Muscle of arm (tissue), 1 donor: ENCODE measurements at regions not wholly inside any gene's neighbourhood (a gene's known extent, or its start where the extent isn't known, plus 50 kb on each side); places are given as distances from the start of the nearest gene placed in this dataset.

ENCODE experiments used
- DNase-seq: peaks from one replicate; pipeline ENCODE4 v3.0.0-alpha.2; 2013

DNA sequence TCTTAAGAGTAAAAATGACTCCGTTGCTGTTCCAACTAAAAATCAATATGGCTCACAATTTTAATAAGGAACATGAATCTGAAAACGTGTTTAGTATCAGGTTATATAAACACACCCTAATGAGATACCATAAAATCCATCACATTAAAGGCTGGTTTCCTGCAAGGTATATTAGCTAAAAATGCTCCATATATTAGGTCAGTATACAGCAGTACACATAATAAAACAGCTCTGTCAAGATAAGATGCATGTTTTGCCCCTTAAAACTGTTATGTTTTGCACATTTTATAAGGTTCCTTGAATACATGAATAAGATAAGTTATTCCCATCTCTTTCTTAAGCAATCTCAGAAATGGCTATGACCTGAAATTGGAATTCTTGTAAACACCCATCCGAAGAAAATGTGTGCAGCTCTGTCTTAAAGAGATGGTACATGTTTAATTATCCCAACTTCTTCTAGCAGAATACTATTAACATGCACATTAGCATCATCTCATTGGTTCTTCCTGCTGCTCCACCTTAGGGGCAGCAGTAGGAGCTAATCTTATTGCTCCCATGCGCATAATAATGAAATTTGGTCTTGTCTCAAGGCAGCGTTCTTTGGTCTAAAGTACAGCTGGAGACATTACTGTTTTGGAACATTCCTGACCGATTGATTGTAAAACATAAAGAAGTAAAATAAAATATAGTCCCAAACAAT is 836.1 kb upstream of the FANCL start:
- DNase-seq = no peak

DNA sequence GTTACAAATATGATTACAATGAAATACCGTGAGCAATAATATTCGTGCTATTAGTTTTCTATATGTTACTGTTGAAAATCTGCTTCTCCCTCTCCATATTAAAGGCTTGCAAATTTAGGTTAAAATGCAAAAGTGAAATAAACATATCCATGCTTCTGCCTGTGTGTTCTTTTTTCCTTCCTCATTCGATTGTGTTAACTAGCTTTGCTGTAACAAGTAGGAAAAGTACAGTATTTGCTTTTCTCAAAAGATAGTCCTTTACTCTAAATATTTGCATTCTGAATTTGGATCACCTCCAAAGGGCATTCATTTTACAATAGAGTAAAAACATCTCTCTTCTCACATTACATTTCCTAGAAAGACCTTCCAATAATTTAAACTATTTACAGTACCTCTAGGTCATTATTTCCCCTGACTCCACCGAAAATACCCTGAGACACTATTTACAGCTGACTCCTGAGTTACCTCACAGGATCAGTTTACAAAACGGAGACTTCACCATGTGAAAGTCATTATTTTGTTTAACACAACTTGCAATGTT is 835.0 kb upstream of the FANCL start:
- peak; percentile 13 for DNase-seq

DNA sequence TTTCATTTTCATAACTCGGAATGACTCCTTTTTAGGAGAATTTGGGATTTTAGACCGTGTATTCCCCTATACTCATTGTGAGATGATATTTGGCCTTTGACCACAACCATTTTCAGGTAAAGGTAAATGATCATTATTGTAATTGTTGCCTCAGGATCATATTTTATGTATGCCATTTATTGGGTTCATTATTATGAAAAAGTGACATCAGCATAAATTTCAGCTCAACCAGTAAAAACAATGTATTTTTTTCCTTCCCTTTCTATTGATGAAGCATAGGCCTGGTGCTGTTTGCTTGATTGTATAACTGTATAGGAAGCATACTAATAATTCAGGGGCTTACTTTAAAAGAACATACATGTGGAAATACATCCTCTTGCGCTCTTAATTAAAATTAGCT is 832.9 kb upstream of the FANCL start:
- no peak for DNase-seq

GRCh38 chr2:59073286-59073685 is 832.2 kb upstream of the FANCL start:
- DNase-seq = no peak

- no peak for DNase-seq
These were observed 827.1 kb upstream of the FANCL start for GRCh38 chr2:59068255-59068654.

DNA sequence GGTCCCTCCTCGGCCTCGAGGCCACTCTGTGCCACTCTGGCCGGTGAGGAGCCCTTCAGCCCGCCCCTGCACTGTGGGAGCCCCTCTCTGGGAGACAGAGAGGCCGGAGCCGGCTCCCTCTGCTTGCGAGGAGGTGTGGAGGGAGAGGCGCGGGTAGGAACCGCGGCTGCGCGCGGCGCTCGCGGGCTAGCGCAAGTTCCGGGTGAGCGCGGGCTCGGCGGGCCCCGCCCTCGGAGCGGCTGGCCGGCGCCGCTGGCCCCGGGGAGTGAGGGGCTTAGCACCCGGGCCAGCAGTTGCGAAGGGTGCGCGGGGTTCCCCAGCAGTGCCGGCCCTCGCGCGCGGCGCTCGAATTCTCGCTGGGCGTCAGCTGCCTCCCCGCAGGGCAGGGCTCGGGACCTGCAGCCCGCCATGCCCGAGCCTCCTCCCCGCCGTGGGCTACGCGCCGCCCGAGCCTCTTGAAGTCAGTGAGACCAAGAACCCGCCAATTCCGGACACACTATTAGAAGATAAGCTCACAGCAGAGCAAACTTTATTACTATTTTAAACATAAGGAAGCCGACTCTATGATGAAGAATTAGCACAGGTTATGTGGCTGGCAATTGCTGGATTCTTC is 825.8 kb upstream of the FANCL start:
- DNase-seq = no peak

- peak; percentile 70 for DNase-seq
These were observed 806.4 kb upstream of the FANCL start for GRCh38 chr2:59047373-59047995.

DNA sequence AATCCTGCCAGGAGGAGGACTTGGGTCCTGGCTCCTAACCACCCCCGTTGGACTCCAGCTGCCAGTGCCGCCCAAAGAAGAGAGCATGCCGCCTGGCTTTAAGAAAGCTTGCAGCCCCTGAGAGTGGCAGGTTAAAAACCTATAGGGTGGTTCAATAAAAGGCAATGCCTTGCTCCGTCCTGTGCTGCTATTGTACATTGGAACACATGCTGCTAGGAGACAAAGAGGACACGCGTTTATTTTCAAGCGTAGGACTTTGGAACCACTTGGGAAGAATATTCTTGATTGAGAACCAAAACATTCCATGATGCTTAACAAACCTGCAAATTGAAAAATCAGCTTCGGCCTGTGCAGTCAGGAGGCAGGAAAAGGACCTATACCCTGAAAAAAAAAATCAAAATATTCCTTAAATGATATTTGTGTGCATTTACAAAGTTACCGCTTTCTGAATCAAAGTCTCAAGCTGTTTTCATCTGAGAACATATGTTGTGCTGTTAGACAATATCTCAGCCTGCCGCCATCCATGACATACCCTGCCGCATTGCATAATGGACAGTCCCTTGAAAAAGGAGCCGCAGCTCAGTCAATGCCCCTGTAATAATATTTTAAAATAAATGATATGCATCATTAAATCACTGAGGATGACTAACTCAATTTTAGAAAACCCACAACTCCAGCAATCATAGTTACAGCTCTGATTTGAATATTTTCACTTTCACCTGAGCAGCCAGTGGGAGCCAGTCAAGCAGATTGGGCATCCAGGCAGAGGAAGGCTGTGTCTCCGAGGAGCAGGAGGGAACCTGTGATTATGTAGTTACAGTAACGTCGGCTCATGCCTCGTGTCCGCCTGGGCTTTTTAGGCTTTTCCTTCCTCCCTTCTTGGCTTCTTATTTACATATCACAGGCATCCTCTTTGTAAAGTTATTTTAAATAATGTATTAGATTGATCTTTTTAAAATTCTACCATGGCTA is 805.6 kb upstream of the FANCL start:
- DNase-seq = no peak

DNA sequence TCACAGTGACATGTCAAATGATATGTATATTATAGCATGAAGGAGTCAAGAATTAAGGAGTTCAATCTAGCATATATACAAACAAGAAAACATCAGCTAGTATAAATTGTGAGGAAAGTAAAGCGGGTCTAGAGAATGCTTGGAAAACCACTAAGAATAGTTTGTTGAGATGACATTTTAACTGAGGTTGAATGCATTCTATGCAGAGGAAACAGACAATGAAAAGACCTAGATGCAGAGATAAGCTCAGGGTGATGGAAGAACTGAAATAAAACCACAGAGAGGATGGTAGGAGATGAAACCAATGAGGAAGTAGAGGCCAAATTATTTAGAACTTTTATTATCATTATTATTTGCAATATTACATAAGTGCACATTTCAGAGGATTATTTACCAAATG is 803.6 kb upstream of the FANCL start:
- no peak for DNase-seq

GRCh38 chr2:59041139-59041538 is 800.0 kb upstream of the FANCL start:
- DNase-seq = no peak

DNA sequence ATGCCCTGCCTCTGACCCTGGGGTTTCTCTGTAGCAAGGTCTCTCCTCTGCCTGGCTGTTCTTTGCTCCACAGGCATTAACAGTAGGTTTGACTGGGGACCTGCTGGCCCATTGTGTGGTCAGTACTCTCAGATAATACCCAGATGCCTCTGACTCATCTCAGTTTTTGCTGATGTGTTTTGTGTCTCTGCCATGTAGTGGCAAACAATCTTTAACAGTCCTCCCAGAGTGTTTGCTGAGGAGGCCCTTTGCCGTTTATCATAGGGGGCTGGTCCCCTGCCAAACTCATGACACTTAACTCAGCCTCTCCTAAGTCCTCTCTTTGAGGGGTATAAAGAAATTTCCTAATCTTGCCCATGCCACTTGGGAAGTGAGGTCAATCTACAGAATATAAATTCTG is 793.7 kb upstream of the FANCL start:
- DNase-seq = no peak

- no peak for DNase-seq
These were observed 793.0 kb upstream of the FANCL start for GRCh38 chr2:59034106-59034505.

DNA sequence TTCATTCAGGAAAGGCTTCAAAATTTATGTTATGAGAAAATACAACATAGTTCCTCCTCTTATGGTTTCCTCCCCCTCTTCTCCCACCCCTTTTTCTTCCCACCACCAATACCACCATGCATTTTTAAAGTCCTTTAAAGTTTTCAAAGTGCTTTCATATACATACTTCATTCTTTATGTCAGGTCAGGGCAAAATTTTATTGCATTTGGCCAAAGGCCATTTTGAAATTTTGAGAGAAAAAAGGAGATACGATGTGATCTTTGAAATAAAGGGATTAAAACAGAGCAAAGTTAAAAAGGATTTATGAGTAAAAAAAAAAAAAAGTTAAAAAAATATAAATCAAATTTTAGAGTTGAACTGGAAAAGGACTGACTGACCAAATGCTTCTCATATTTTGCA is 792.5 kb upstream of the FANCL start:
- DNase-seq = no peak

- no peak for DNase-seq
These were observed 791.4 kb upstream of the FANCL start for GRCh38 chr2:59032499-59032898.

- peak; percentile 77 for DNase-seq
These were observed 787.9 kb upstream of the FANCL start for GRCh38 chr2:59029058-59029457.

DNA sequence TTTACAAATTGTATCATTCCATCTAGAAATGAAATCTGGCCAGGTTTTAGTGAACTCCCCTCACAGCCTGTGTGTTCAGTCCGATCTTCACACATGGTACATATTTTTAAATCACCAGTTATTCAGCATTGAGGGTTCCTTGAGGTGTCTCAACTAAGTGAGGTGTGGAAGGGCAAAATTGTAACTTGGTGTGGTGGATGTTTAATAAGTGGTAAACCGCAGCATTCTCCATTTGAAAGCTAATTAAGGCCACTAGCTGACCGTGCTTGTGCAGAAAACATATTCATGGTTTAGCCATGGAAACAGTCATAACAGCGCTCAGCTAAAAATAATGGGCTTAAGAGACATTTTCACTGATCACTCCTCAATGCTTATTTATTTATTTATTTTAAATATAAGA is 786.2 kb upstream of the FANCL start:
- DNase-seq = no peak

DNA sequence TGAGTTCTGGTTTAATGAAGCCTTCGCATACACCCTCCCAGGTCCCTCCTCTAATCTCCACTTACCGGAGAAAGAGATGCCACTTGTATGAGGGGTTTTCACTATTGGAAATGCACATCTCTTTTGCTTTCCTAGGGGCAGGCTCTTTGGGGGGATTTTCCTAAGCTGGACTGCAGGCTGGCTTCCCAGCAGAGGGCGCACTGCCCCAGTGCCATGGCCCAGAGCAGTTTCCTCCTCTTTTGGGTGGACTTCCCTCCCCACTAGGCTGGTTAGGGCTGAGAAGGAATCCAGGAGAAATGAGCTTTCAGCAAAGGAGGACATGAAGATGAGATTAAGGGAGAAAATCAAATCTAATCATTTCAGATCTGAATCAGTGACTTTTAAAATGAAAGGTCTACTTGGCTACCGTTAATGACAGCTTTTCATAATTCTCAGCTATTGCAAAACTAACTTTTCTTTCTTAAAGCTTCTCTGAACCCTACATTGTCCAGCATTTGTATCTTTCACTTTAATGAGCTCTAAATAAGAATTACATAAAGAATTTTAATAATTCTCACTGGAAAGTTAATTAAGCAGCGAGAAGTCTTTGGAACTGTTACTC is 784.1 kb upstream of the FANCL start:
- DNase-seq = no peak

DNA sequence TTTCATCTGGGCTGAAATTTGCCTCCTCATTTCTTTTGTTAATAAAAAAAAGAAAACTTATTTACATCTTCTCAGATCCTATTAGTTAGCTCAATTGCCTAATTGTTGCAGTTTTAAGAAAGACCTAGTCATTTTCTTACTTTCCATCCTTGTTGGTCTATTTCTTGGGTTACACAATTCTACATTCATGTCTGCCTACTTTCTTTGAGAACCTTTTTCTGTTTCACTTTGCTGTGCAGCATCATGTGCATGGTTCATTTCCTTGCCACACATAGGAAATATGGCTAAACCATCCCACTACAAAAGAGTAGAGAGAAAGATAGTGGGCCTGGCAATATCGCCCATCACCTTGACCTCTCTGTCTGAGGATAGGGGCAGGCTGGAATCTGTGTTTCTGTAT is 780.7 kb upstream of the FANCL start:
- DNase-seq = no peak

DNA sequence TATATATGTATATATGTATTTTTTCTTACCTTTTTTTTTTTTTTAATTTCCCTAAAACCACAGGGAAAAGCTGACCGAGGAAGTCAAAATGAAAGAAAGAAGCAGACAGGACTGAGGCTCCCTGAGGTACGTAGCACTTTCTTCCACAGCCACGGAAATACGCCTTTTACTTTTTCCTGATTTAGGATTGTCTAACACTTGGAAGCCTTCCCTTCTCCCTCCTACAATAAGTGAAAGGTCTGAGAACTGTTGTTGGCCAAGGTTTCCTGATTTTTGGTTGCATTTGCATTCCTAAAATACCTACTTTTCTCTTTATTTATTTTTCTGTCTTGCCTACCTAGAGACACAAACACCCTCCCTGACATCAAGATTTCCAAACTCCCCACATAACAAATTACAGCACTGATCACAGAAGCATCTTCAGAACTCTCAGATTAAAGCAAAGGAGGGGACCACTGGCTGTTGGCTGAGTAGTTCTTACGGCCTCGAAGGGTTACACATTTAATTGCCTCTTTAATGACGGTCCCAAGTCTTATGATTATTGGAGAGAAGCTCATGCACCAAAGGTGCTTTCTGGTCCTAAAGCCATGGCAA is 778.5 kb upstream of the FANCL start:
- DNase-seq = peak; percentile 39

GRCh38 chr2:59018737-59019136 is 777.6 kb upstream of the FANCL start:
- no peak for DNase-seq

DNA sequence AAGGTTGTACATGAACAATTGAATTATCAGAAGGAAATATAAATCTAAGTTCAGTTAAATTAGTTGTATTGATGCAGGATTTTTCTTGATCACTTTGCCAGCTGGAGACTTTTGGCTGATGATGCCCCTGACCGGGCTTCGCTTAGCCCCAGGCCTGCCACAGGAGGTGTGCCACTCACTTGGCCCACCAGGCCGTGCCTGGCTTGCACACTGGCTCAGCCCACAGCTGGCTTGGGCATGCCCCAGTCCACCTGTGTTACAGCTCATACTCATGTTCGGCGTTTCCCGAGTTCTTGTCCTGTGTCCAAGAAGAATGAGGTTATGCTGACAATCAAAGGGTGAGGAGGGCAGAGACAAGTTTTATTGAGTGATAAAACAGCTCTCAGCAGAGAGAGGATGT is 773.9 kb upstream of the FANCL start:
- DNase-seq = no peak
